ENCODE measurements at regions not wholly inside any gene's neighbourhood (a gene's known extent, or its start where the extent isn't known, plus 50 kb on each side); places are given as distances from the start of the nearest gene placed in this dataset.

DNA sequence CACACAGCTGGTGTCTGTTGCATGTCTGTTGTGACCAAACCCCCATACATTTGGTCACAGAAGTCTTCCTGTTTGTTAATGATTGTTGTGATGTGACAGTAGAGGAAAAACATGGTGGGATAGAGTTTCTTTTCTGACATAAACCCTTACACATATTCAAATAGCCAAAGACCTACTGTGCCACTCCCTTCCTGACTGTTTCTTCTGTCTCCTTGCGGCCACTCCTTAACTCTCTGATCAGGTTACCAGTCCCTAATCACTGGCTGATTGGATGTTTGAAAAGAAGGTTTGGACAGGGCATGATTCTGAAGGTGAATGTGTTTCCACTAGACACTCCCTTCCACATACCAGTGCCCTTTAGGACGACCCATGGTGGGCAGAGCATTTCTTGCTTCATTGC lies 101.2 kb downstream of the SCP2D1 start (continued):
- TF ChIP-seq, protein P1, sequence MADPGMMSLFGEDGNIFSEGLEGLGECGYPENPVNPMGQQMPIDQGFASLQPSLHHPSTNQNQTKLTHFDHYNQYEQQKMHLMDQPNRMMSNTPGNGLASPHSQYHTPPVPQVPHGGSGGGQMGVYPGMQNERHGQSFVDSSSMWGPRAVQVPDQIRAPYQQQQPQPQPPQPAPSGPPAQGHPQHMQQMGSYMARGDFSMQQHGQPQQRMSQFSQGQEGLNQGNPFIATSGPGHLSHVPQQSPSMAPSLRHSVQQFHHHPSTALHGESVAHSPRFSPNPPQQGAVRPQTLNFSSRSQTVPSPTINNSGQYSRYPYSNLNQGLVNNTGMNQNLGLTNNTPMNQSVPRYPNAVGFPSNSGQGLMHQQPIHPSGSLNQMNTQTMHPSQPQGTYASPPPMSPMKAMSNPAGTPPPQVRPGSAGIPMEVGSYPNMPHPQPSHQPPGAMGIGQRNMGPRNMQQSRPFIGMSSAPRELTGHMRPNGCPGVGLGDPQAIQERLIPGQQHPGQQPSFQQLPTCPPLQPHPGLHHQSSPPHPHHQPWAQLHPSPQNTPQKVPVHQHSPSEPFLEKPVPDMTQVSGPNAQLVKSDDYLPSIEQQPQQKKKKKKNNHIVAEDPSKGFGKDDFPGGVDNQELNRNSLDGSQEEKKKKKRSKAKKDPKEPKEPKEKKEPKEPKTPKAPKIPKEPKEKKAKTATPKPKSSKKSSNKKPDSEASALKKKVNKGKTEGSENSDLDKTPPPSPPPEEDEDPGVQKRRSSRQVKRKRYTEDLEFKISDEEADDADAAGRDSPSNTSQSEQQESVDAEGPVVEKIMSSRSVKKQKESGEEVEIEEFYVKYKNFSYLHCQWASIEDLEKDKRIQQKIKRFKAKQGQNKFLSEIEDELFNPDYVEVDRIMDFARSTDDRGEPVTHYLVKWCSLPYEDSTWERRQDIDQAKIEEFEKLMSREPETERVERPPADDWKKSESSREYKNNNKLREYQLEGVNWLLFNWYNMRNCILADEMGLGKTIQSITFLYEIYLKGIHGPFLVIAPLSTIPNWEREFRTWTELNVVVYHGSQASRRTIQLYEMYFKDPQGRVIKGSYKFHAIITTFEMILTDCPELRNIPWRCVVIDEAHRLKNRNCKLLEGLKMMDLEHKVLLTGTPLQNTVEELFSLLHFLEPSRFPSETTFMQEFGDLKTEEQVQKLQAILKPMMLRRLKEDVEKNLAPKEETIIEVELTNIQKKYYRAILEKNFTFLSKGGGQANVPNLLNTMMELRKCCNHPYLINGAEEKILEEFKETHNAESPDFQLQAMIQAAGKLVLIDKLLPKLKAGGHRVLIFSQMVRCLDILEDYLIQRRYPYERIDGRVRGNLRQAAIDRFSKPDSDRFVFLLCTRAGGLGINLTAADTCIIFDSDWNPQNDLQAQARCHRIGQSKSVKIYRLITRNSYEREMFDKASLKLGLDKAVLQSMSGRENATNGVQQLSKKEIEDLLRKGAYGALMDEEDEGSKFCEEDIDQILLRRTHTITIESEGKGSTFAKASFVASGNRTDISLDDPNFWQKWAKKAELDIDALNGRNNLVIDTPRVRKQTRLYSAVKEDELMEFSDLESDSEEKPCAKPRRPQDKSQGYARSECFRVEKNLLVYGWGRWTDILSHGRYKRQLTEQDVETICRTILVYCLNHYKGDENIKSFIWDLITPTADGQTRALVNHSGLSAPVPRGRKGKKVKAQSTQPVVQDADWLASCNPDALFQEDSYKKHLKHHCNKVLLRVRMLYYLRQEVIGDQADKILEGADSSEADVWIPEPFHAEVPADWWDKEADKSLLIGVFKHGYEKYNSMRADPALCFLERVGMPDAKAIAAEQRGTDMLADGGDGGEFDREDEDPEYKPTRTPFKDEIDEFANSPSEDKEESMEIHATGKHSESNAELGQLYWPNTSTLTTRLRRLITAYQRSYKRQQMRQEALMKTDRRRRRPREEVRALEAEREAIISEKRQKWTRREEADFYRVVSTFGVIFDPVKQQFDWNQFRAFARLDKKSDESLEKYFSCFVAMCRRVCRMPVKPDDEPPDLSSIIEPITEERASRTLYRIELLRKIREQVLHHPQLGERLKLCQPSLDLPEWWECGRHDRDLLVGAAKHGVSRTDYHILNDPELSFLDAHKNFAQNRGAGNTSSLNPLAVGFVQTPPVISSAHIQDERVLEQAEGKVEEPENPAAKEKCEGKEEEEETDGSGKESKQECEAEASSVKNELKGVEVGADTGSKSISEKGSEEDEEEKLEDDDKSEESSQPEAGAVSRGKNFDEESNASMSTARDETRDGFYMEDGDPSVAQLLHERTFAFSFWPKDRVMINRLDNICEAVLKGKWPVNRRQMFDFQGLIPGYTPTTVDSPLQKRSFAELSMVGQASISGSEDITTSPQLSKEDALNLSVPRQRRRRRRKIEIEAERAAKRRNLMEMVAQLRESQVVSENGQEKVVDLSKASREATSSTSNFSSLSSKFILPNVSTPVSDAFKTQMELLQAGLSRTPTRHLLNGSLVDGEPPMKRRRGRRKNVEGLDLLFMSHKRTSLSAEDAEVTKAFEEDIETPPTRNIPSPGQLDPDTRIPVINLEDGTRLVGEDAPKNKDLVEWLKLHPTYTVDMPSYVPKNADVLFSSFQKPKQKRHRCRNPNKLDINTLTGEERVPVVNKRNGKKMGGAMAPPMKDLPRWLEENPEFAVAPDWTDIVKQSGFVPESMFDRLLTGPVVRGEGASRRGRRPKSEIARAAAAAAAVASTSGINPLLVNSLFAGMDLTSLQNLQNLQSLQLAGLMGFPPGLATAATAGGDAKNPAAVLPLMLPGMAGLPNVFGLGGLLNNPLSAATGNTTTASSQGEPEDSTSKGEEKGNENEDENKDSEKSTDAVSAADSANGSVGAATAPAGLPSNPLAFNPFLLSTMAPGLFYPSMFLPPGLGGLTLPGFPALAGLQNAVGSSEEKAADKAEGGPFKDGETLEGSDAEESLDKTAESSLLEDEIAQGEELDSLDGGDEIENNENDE (IDR thresholded peaks at IDR 0.05; ENCODE audit: insufficient replicate concordance, low read length): no peak
- no peak for TF ChIP-seq CBX8 (IDR thresholded peaks at IDR 0.05; ENCODE audit: borderline replicate concordance, low read depth, low read length)
- no peak for TF ChIP-seq ASH2L (IDR thresholded peaks at IDR 0.05; ENCODE audit: low read length)
- TF ChIP-seq, protein P2, sequence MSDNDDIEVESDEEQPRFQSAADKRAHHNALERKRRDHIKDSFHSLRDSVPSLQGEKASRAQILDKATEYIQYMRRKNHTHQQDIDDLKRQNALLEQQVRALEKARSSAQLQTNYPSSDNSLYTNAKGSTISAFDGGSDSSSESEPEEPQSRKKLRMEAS (IDR thresholded peaks at IDR 0.05): no peak
- TF ChIP-seq CTBP2 (IDR thresholded peaks at IDR 0.05; ENCODE audit: borderline replicate concordance, insufficient read depth, insufficient read length, low read length): no peak
- no peak for TF ChIP-seq POLR2A (IDR thresholded peaks at IDR 0.05; ENCODE audit: control extremely low read depth in 1 of 2, low read depth in 2 of 2, low read length in 2 of 2)
- no peak for TF ChIP-seq NRF1 (IDR thresholded peaks at IDR 0.05; ENCODE audit: low read depth, low read length)
- no peak for TF ChIP-seq MAFK (IDR thresholded peaks at IDR 0.05; ENCODE audit: low read depth, low read length)
- no peak for TF ChIP-seq JUND (IDR thresholded peaks at IDR 0.05; ENCODE audit: low read length)
- no peak for TF ChIP-seq RFX5 (IDR thresholded peaks at IDR 0.05; ENCODE audit: borderline replicate concordance, low read depth, low read length)
- no peak for TF ChIP-seq CBX5 (IDR thresholded peaks at IDR 0.05; ENCODE audit: low read depth, low read length)
- TF ChIP-seq SIX5 (IDR thresholded peaks at IDR 0.05; ENCODE audit: low read depth, low read length): no peak
- TF ChIP-seq YY1 (IDR thresholded peaks at IDR 0.05; ENCODE audit: low read depth, low read length): no peak
- TF ChIP-seq POLR2AphosphoS5 (IDR thresholded peaks at IDR 0.05; ENCODE audit: low read depth, low read length): no peak

Measured in H1 (cell line).